Upper lobe of left lung (tissue), 4 donors: ENCODE measurements at regions not wholly inside any gene's neighbourhood (a gene's known extent, or its start where the extent isn't known, plus 50 kb on each side); places are given as distances from the start of the nearest gene placed in this dataset.

Source experiments
- CTCF ChIP-seq, 6 experiments: fragments of 450-650 bp in 4 of 6; fragments of 200-600 bp in 2 of 6; sonication (generic) in 2 of 6; IDR thresholded peaks; one replicate each; pipeline ENCODE4 v1.5.1; 2016 to 2019; ENCODE audit warnings: antibody characterized with exemption in 6 of 6
- POLR2A ChIP-seq, 4 donors: fragments of 450-650 bp; IDR thresholded peaks; one replicate each; pipeline ENCODE4 v1.5.1; 2016 to 2017; ENCODE audit warnings: antibody characterized with exemption in 4 of 4, mild to moderate bottlenecking in 2 of 4

DNA sequence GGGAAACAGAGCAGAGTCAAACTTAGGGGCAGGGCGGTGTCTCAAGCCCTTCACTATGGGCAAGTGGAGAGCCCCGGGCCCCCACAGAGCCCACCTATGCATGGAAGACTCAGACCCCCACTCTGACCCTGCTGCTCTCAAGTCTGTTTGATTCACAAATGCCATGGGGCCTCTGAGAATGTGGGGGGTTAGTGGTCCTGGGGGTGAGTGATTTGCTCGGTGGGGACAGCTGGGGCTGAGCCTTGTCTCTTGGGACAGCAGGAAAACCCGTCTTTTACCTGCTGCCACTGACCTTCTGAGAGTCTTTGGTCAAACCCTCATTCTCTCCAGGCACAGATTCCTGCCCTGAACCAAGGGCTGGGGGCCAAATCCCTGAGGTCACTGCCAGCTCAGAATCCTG, 201.0 kb upstream of the RTL1 start:
- TF ChIP-seq CTCF (IDR thresholded peaks at IDR 0.05) (no peak), POLR2A (IDR thresholded peaks at IDR 0.05) (no peak)
